ENCODE measurements at regions not wholly inside any gene's neighbourhood (a gene's known extent, or its start where the extent isn't known, plus 50 kb on each side); places are given as distances from the start of the nearest gene placed in this dataset.

DNA sequence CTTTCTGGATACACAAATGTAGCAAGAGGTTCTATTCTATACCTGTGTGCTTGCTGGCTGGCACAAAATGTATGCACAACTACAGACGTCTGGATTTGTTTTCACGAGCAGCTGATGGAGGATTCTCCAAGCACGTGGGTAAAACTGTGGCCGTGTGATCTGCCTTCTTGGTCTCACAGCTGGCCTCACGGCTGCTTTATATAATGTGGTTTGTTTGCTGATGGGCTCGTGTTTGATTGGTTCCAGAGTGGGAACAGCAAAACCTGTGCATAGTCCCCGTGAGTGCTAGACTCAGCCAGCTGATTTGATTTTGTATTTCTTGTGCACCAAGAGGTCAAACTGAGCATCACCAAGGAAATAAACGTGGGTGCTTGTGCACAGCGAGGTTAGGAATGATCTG, 262.6 kb upstream of the RPS6KA3 start:
- in situ Hi-C loops (cut with MboI; ENCODE audit: low sequenced_read_pairs): loop anchor here (25.0 kb wide), 1 partner anchor 933 kb away; no protein-coding TSS in a partner anchor

DNA sequence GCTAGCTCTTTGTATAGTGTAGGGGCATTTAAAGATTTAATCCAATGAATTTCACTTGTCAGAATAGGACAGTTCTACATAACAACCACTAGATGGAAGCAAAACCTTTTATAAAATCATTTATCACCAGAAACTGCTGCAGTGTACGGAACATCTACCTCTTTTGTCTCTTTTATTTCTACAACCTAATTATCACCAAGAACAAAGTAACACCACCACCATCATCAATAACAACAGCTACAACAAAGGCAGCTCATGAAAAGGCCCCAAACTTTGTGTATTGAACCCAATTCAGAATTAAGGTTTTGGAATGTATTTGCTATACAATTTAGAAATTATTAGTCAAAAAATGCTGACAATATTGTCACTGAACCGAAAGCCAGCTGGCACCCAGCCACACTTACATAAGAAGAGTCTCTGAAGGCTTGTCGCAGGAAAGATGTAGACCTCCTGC, 260.9 kb upstream of the RPS6KA3 start:
- in situ Hi-C loops (cut with MboI; ENCODE audit: low sequenced_read_pairs): loop anchor here (25.0 kb wide), 1 partner anchor 935 kb away; no protein-coding TSS in a partner anchor

DNA sequence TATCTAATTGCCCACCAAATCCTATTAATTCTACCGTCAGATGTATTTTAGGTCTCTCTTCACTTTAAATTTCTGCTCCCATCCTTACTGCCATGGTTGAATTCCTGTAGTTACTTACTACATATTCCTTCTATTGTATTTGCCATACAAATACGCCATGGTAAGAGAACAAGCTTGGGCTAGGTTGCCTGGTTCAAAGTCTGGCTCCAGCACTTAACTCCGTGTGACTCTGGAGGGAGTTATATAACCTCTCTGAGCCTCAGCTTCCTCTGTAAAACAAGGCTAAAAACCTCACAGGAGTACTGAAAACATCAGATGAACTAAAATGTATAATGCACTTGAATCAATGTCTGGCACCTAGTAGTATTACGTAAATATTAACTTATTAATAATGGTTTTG, 260.3 kb upstream of the RPS6KA3 start:
- in situ Hi-C loops (cut with MboI; ENCODE audit: low sequenced_read_pairs): loop anchor here (25.0 kb wide), 1 partner anchor 935 kb away; no protein-coding TSS in a partner anchor

DNA sequence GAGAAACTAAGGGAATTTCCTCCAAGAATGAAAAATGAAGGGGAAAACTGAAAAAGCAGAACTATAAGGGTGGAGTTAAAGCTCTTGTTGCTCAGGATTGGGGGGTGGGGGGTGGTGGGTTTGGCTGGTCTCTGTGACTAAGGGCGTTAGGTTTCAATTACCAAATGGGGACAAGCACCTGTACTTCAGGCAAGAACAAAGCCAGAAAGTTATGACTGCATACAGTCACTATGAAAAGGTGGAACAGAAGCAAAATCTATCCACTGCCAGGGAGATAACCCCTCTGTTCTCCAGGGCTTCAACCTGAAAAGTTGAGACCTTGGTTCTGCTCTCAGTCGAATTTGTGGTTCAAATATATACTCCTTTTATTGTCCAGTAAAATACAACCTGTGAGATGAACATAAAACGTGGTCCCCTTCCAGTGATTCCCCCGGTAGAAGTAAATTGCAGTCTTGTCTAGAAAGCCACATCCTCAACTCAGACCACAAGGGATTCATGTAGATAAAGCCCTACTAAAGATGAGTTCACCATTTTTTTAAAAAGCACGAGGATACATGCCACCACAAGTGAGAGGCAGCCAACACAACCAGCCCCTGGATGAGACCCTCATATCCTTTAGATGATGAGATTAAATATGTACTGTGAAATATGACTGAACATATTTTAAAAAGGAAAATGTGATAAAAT, 257.1 kb upstream of the RPS6KA3 start:
- in situ Hi-C loops (cut with MboI; ENCODE audit: low sequenced_read_pairs): no loop called here

DNA sequence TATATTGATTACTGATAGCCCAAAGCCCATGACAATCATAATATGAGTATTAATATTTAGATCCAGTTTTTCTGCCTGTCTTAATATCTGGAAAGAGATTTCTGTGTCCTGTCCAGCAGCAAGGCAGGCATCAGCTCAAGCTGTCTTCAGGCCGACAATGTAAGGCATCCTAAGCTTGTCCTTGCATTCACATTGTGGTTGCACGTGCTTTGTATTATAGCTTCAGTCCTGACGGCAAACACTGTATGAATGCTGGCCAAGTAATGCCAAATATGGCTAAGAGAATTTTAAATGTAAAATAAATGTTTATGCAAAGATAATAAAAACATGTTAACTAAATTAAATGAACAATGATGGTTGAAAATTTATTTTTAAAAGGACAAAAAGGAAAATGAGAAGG, 255.7 kb upstream of the RPS6KA3 start:
- in situ Hi-C loops (cut with MboI; ENCODE audit: low sequenced_read_pairs): no loop called here

DNA sequence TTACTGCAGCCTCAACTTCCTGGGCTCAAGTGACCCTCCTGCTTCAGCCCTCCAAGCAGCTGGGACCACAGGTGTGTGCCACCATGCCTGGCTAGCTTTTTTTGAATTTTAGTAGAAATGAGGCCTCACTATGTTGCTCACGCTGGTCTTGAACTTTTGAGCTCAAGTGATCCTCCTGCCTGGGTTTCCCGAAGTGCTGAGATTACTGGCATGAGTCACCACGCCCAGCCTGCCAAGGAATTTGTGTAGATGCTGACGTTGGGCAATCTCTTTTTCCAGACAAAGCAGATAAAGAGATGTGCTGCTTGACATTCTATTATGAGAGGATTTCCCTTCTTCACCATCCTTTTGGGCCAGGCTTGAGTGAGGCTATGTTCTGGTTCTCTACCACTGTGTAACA, 254.5 kb upstream of the RPS6KA3 start:
- in situ Hi-C loops (cut with MboI; ENCODE audit: low sequenced_read_pairs): no loop called here

DNA sequence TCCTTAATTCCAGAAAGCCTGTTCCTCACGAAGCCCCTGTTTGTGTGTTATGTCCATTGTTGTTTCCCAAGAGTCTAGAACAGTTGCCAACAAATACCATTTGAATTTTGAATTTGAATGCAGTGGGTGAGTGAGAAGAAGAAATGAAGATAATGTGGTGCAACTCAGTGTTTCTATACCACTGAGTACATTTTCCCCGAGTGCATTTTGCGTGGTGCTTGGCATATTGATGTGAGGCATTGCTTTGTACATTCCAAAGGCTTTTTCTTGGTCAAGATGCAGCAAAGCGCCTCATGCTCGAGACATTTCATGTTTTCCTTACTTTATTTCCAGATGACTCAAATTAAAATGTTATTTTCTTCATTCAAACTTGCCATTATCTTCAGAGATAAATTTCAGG, 253.1 kb upstream of the RPS6KA3 start:
- in situ Hi-C loops (cut with MboI; ENCODE audit: low sequenced_read_pairs): no loop called here

DNA sequence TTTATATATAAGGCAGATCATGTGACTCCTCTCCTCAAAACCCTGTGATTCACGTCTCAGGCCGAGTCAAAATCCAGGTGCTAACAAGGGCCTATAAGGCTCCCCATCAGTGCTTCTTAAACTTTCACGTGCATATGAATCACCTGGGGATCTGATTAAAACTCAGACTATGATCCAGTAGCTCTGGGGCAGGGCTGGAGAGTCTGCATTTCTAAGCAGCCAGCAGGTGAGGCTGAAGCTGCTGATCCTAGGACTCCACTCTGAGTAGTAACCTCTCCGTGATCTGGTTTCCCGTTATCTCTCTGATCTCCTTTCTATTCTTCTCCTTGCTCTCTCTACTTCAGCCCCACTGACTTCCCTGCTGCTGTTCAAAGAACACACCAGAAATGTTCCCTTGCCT, 252.4 kb upstream of the RPS6KA3 start:
- in situ Hi-C loops (cut with MboI; ENCODE audit: low sequenced_read_pairs): no loop called here

DNA sequence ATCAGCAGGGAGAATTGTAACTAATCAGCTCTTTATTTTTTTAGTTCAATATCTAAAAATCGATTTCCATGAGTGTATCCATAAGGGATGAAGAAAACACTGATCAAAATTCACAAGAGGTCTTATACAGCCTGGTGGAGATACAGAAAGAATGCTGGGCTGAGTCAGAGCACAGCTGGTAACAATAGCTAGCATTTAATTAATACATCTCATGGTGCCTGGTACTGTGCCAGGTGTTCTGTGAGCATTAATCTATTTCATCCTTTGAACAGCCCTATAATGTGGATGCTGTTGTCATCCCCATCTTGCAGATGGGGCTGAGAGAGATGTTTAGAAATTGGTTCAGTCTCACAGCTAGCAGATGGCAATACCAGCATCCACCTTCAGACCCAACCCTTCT, 250.9 kb upstream of the RPS6KA3 start:
- in situ Hi-C loops (cut with MboI; ENCODE audit: low sequenced_read_pairs): no loop called here

DNA sequence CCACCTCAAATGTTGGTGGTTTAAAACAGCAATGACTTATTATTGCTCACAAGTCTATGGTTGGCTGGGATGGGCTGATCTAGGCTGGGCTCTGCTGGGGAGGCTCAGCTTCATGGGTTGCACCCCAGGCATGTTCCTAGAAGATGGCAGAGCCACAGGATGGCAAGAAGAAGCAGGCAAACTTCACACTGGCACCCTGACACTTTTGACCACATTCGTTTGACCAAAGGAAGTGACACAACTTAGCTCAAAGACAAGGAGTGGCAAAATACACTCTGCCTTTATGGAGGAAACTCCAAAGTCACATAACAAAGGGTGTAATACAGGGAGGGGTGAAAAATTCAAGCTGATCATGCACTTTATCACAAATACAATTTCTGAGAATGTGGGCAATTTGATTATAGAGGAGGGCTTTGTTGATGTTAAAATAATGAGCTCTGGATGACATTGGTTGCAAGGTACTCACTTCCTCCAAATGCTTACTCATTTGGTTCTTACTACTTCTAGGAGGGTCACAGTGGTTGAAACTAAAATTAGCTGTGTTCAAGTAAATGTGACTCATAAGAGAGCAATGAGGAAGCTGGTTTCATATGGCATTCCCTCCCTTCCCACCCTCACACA, 249.2 kb upstream of the RPS6KA3 start:
- in situ Hi-C loops (cut with MboI; ENCODE audit: low sequenced_read_pairs): no loop called here

DNA sequence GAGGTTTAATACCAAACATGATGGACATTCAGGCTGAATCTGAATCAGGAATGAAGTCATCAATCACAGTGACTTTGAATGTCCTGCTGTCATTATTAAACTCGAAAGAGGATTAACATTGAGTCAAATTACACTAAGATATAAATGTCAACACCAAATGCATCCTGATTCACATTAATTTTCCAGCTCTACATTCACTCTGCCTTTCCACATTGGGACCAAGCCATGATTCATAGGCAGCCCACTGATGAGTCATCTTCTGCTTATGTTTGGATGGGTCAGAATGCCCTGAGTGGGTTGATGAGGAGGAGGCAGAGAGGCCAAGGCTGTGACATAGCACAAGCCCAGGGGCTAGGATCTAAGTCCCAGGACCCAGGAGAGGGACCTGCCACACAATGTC, 247.6 kb upstream of the RPS6KA3 start:
- in situ Hi-C loops (cut with MboI; ENCODE audit: low sequenced_read_pairs): no loop called here

DNA sequence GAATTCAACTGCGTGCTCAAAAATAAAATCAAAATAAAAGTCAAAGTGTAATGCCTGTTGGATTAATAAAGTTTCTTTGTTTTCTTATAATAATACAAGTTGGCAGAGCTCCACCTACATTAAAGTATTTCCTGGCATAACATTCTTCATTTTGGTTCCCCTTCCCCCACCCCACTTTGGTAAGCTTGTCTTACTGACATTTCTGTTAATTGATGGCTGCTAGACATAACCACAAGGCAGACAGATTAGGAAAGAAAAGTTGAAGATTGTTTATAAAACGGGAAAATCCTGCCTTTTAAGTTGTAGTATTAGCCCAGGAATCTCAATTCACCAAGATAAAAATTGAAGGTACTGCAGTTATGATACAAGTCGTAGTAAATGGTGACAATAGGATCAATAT, 246.5 kb upstream of the RPS6KA3 start:
- in situ Hi-C loops (cut with MboI; ENCODE audit: low sequenced_read_pairs): no loop called here

DNA sequence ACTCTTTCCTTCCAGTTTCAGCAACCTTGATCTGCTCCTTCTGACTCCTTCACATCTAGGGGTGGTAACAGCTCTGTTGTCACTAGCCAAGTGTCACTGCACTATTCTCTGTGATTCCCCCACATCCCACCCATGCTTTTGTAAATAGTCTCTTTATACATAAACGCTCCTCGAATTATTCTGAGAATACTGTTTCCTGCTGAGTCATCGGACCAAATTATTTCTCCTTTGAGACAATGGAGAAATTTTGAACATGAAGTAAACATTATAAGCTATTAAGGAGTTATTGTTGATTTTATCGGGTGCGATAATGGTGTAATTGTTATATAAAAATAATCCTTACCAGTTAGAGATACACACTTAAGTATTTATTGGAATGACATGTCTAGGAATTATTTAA, 245.1 kb upstream of the RPS6KA3 start:
- in situ Hi-C loops (cut with MboI; ENCODE audit: low sequenced_read_pairs): no loop called here

DNA sequence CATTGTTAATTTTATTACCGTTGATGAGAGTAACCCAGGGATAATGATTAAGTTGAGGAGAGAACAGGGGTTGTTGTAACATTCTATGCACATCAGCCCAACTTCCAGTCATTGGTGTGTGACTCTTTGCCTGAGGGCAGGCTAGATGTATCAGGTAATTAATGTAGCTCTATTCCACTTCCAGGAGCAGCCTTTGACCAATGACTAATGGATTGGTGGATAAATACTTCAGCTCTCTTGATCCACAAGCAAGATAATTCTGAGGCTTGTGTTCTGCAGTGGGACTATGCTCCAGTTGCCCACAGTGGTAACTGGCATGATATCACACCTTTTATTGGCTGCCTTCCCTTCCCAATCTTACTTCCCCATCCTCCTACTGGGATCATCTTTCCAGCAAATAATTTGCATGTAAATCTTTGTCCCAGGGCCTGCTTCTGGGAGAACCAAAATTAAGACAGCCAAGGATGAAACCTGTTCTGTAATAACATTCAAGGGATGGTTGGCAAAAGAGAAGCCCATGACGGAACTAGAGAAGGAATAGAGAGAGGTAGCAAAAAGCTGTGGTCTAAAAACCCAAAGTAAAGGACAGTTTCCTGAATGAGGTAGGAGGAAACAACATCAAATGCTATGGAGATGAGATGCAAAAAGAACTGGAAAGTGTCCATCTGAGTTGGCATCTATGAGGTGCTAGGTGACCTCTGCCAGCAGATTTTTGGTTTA, 241.4 kb upstream of the RPS6KA3 start:
- in situ Hi-C loops (cut with MboI; ENCODE audit: low sequenced_read_pairs): no loop called here

DNA sequence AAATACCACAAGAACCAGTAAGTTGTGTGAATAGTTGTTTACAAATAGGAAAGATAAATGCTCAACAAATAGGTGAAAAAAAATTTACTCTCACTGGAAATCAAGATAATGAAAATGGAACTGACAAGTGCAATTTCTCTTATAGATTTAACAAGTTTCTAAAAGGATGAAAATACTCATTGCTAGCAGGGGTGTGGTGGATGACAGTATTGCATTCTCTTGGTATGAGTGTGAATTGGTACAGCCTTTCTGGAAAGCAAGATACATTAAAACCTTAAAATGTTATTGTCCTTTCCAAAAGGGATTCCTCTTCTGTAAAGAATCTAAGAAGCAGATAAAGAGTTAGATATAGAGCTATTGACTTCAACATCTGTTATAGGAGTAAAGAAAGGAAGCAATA, 240.0 kb upstream of the RPS6KA3 start:
- in situ Hi-C loops (cut with MboI; ENCODE audit: low sequenced_read_pairs): no loop called here

DNA sequence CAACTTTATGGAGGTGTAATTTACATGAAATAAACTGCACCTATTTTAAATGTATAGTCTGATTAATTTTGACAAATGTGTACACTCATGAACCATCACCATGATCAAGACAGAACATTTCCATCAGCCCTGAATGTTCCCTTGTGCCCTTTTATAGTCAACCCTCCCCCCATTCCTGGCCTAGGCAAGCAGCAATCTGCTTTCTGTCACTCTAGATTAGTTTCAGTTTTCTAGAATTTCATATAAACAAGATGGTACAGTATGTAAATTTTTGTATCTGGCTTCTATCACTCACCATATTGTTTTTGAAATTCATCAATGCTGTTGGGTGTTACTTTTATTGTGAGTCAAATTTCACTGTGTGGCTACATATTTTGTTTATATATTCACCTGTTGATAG, 234.2 kb upstream of the RPS6KA3 start:
- in situ Hi-C loops (cut with MboI; ENCODE audit: low sequenced_read_pairs): no loop called here

DNA sequence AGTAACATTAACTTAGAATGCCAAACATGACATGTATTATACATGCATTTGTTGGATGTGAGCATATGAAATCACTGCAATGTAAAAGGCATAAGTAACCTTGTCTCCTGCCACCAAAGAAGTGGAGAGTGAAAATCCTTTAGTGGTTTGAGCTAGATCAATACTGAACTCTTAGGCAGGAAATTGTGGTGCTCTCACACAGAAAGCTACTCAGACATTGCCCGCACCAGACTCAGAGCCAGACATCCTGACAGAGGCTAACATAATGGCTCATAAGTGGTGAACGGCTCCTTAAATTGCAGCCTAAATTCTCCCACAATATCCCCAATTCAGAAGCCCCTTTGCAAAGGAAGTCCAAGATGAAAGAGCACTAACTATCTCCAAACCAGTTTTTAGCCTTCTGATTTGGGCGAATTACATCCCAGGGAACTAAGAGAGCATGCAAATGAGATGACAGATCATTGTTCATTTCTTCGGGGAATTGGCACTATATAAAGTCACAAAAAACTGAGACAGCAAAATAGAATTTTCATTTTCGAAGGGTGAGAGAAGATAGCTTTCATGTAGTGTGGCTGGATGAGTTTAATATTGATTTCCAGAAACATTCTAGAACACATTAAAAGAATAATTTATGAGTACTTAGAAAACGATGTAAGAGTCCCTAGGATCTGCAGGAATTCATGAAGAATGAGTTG, 233.6 kb upstream of the RPS6KA3 start:
- in situ Hi-C loops (cut with MboI; ENCODE audit: low sequenced_read_pairs): no loop called here

DNA sequence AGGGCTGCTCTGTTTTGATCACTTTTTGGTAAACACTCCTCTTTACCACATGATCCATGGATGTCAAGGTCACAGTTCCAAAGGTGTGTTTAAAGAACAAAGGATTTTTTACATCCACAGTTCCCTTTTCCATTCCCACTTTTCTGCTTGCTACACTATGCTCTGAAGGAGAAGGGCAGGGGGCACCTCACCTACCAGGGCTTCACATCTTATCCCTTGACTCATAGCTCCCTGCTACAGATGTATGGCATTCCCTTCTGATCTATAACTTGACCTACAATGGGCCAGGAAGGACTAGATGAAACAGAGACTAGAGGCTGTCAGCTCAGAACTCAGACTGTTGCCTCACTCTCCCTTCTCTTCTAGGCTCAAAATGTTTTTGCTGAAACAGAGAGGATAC, 233.1 kb upstream of the RPS6KA3 start:
- in situ Hi-C loops (cut with MboI; ENCODE audit: low sequenced_read_pairs): no loop called here

DNA sequence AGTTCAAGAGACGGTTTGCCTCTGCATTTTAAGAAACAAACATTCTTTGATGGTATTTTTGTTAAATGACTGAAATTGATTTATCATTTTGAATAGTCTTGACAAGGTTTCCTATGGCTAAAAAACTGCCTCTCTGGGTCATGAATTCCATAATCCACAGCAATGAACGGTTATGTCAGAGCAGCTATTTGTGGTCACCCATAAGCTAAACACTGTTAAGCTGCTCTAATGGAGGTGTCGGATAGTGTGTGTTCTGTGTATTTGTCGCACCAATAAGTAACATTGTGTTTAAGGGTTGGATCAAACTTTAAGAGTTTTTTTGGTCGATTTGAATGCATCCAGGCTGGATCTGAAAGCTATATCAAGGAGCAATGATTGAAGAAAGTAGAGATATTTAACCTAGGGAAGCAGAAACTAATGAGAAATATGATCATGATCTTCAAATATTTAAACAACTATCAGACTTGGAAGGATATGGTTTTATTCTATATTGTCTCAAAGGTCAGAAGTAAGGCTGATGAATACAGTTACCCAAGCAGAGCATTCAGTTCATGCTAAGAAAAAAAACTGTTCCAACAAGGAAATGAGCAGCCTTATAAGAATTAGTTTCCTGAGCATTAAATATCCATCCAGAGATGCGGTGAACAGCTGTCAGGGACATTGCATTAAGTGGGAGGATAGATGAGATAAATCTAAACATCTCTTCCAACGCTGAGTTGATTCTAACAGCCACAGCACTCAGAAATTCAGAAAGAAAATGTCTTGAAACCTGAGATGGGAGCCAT, 232.3 kb upstream of the RPS6KA3 start:
- in situ Hi-C loops (cut with MboI; ENCODE audit: low sequenced_read_pairs): no loop called here

DNA sequence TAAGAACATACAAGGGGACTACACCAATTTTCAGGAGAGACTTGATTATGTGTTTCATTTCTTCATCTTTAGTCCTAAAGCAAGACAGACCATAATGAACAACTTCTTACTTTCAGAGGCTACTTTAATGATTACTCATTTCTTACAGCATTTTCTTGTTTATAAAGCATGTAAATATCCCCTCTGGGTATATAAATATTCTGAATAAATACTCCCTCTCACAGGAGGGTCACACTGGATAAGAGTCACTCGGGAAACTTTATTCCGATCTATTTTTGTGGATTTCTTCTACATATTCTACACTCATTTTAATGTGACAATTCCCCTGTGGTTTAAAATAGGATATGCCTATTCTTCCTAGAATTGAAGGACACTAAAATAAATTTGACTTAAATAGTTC, 228.9 kb upstream of the RPS6KA3 start:
- in situ Hi-C loops (cut with MboI; ENCODE audit: low sequenced_read_pairs): no loop called here

DNA sequence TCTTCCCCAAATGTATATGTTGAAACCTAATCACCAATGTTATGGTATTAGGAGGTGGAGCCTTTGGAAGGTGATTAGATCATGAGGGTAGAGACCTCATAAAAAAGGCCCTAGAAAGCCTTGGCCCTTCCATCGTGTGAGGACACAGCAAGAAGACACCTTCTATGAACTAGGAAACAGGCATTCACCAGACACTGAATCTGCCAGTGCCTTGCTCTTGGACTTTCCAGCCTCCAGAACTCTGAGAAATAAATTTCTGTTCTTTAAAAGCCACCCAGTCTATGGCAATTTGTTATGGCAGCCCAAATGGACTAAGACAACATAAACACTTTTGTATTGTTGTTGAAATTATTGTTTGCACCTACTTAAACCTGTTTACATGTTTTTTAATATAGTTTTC, 221.8 kb upstream of the RPS6KA3 start:
- in situ Hi-C loops (cut with MboI; ENCODE audit: low sequenced_read_pairs): no loop called here

Data from HL-60/S4 treated with retinoic acid at 250 ng/mL for 4 days and 3 days (cell line).